HG02884 (cell line): ENCODE measurements at regions not wholly inside any gene's neighbourhood (a gene's known extent, or its start where the extent isn't known, plus 50 kb on each side); places are given as distances from the start of the nearest gene placed in this dataset.

Experiments used
- ATAC-seq: cut with Tn5 transposase; IDR thresholded peaks from one replicate; pipeline ENCODE4 v1.9.1; 2021; ENCODE audit warnings: mild to moderate bottlenecking, moderate library complexity; ENCODE audit not compliant: unreplicated experiment

DNA sequence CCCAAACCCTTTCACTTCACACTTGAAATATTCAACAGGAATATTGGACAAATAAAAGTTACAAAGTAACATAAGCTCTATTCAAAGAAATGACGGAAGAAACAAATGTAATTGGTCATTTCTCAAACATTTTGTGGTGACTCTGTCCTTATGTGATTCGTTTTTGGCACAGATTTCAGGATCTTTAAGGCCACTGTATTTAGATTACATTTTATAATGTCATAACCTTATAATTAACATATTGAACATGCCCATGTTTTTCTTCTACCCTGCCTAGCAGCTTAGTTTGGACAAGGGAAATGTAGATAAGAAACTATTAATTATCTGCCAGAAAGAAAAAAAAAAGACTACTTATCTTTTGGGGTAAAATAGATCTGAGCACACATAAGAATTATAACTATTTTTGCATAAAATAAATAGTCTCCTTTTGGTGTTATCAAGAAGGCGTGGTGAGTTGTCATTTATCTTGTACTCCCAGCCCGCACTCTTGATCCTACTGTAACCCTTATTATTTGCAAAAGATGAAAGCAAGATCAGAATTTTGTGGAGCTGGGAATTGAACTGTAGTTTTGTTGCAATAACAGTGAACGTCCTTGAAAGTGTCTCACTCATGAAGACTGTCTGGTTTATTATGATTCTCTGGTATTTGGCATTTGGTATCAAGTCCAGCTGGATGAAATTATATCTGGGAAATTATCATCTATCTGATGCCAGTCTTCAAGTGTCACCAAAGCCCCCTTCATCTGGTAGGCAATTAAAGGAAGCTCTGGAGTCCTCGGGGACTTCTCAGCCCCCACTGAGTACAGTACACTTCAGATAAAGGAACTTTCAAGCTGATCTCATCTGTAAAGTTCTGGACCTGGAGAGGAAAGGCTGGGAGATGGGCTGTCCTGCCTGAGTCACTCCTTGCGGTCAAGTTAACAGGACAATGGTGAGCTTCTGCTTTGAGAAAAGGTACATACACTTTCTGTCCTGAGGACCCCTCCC is 175.7 kb upstream of the INHBA start:
- ATAC-seq = no peak

GRCh38 chr7:41877118-41877517 is 174.2 kb upstream of the INHBA start:
- ATAC-seq = no peak

GRCh38 chr7:41875513-41875912 is 172.6 kb upstream of the INHBA start:
- no peak for ATAC-seq

DNA sequence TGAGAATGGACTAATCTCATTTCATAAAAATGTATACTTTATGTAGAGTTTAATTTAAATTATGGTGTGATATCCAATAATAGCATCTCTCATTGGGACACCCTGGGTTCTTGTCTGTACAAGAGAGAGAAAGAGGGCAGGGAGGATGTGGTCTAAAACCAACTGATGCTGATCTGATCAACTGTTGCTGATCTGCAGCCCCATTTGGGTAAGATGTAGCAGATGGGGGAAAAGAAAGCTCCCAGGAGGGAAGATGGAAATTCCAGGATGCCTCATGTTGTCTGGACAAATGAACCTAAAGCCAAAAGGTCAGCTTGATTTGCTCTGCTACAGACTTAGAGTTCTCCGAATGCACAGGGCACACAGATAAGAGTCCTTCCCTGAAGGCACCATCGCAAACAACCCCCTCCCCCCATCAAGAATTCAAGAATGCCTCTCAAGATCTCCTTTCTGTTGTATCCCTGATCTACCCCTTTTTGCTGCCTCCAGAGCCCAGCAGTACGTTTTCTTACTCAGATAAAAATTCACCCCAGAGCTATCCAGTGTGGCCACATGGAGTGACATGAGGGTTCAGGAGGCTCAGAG is 171.4 kb upstream of the INHBA start:
- ATAC-seq = no peak

- ATAC-seq = no peak
Measured at GRCh38 chr7:41873741-41874140, 170.9 kb upstream of the INHBA start.

GRCh38 chr7:41872966-41873365 is 170.1 kb upstream of the INHBA start:
- ATAC-seq = no peak

- peak; percentile 61 for ATAC-seq
Measured at GRCh38 chr7:41870461-41871138, 167.7 kb upstream of the INHBA start.

DNA sequence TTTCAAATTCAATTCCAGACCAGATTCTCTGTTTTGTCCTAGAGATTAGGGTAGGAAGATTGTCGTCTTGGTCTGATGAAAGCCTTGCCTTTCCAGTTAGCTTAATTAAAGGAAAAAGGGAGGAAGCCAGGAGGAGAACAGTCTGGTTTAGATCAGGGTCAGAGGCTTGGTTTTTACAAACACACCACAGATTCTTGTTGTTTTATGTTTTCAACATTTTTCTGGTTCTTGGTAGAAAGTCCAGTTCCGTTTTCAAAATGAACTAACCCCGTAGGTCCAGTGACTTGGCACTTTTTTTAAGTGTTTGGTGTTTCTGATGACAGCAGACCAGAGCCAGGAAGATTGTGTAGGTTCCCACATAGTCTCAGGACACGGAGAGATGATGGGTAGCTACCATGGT is 167.1 kb upstream of the INHBA start:
- ATAC-seq = peak; percentile 21

DNA sequence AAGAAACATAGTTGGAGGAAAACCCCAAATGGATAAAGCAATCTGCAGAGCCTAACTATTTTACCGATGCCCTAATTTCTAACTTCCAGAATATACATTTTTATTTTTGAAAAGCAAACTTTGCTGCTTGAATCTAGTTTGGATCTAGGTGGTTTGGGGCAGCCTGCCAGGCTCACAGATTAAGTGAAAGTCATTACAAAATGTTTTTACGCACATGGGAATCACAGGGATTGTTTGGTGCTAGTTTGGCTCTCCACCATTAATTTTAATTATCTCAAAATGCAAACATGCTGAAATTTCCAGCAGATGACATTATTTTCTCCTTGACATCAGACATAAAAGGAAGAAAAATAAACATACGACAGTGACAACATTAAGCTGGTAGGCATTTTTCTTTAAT is 166.7 kb upstream of the INHBA start:
- ATAC-seq = no peak

DNA sequence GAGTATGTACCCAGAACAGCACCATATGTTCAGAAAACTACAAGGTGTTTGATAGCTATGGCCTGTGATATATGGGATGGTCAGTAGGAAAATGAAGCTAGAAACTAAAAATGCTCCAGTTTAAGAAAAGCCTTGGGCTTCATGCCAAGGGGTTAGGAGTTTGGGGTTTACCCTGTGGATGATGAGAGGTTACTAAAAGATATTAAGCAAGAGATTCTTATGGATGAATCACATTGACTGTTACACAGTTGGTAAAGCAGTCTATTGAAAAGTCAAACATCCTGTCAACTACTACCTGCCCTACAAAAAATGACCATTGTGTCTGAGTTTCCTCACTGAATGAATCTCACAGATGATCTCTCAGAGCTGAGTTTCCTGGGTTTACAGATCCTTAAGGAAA is 166.2 kb upstream of the INHBA start:
- ATAC-seq = no peak

DNA sequence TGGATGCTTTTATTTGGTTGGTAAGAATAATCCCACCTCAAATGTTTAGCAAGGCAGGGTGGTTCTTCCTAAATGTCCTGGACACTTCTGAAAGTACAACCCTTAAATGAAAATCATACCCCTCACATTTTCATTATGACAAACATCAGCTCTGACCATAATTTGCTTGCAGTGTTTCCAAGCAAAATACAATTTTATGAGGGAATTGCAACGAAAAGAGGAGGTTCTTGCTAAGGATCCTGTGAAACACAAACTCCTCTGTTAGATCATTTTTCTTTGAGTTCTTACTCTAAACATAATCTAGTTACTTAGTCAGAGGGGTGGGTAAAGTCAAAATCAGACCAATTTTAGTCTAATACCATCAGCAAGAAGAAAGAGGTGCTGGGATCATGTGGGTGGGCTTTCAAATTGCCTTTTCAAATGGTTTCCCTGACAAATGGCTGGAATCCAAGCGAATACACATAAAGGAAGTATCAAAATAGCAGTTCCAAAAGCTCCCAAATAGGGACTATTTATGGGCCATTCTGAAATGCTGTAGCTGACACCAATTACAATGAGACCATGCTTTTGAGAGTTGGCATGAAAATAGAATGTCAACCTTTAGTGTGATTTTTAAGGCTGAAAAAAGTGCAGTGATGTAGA is 164.9 kb upstream of the INHBA start:
- no peak for ATAC-seq

DNA sequence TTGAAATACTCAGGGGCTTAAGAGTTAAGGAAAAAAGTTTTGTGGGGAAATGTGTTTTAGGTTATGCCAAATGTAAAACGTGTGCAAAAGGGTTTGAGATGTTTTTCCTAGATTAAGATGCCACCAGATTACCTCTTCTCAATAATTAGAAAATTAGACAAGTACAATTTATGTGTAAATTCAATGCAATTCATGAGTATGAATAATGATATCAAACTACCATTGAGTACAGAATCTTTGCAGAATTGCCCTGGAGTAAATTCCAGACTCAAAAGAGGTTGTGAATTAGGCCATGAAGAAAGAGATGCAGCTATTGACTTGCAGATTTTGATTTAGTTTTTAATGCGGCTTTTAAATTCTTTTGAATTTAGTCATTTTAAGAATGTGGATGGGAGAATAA is 159.4 kb upstream of the INHBA start:
- no peak for ATAC-seq

DNA sequence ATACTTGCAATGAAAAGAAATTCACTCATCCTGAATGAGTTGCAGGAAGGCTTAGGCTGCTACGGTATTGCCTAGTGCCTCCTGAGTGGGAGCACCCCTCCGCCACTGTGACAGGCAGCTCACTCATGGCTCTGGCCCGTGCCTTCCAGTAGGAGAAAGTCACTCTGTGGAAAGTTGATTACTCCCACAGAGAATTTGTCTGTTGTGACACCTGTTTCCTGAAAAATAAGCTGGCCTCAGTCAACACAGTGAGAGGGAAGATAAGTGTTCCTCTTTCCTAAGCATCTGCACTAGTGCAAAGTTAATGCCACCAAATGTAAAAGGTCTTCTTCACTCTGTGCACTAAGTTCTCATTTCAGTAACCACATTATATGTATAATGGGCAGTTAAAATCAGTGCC is 158.8 kb upstream of the INHBA start:
- no peak for ATAC-seq

DNA sequence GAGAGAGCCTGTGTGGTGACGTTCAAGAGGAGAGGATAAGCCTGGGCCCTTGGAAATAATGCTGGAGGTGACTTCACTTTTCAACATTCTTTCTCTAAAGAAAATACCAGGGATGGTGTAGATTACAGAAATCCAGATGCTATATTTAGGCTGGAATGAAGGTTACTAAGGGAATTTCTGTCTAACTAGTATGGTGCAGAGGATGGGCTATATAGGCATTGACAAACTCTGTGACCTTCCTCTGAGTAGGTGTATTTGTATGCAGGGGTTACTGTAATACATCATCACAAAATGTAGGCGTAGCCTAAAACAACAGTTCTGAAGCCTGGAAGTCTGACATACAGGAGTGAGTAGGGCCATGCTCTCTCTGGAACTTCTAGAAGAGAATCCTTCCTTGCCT is 155.3 kb upstream of the INHBA start:
- no peak for ATAC-seq

DNA sequence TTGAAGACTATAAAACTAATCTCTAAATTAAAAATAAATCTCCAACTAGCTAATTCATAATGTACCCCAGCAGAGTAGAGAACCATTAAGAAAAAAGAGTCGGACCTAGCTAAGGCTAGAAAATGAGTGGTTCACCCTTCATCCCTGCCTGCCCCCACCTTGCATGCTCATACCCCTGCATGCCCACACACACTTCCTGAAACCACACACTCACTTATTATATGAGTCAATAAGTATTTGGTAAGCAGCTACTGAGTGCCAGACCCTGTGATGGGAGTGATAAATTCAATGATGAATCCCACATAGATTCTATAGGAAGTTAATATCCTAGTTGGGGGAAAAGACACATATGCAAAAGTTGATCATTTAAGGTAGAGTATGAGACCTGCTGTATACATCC is 152.9 kb upstream of the INHBA start:
- ATAC-seq = no peak

- ATAC-seq = no peak
Measured at GRCh38 chr7:41847606-41848005, 144.7 kb upstream of the INHBA start.

GRCh38 chr7:41847151-41847550 is 144.3 kb upstream of the INHBA start:
- ATAC-seq = no peak

DNA sequence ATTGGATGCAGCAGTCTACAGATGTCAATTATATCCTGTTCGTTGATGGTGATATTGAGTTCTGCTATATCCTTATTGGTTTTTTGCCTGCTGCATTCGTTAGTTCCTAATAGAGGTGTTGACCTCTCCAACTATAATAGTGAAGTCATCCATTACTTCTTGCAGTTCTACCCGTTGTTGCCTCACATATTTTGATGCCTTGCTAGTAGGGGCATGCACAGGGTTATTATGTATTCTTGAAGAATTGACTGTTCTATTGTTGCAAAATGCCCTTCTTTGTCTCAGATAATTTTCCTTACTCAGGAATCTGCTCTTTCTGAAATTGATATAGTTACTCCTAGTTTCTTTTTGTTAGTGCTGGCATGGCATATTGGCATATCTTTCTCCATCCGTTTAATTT is 140.1 kb upstream of the INHBA start:
- ATAC-seq = no peak

DNA sequence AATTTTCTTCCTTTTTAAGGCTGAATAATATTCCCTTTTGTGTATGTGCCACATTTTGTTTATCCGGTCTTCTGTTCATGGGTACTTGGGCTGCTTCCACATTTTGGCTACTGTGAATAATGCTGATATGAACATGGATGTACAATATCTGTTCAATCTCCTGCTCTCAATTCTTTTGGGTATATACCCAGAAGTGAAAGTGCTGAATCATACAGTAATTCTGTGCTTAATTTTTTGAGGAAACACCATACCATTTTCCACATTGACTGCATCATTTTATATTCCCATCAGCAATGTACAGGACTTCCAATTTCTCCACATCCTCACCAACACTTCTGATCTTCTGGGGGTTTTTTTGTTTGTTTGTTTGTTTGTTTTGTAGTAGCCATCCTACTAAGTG is 135.0 kb upstream of the INHBA start:
- ATAC-seq = no peak

- ATAC-seq = no peak
Measured at GRCh38 chr7:41835976-41836530, 133.2 kb upstream of the INHBA start.
